Esophagus muscularis mucosa (tissue), 4 donors: ENCODE measurements at regions not wholly inside any gene's neighbourhood (a gene's known extent, or its start where the extent isn't known, plus 50 kb on each side); places are given as distances from the start of the nearest gene placed in this dataset.
A peak's percentile ranks its signal among the peaks of the same experiment; 100 is the strongest.

Experiments
- DNase-seq: peaks from one replicate; pipeline ENCODE4 v3.0.0-alpha.2; 2017; ENCODE audit errors: extremely low spot score
- H3K27ac ChIP-seq, 4 donors: fragments of 200-600 bp; sonication (generic); replicated peaks in 1 of 4; 1 replicate in 3 of 4; 2 replicates in 1 of 4; pipeline ENCODE4 v1.5.1; 2016 to 2019; ENCODE audit warnings: mild to moderate bottlenecking in 1 of 4
- H3K27me3 ChIP-seq, 4 donors: fragments of 200-600 bp; sonication (generic); one replicate each; pipeline versions ENCODE4 v1.5.1 to v1.6.0; 2016 to 2019
- H3K36me3 ChIP-seq, 4 donors: fragments of 200-600 bp; sonication (generic); one replicate each; pipeline ENCODE4 v1.5.1; 2016 to 2019
- H3K4me1 ChIP-seq, 4 donors: fragments of 200-600 bp; sonication (generic); one replicate each; pipeline ENCODE4 v1.5.1; 2016 to 2019
- H3K4me3 ChIP-seq, 4 donors: fragments of 200-600 bp; sonication (generic); 1 replicate in 2 of 4; 2 replicates in 2 of 4; pipeline ENCODE4 v1.5.1; 2016 to 2019; ENCODE audit warnings: mild to moderate bottlenecking in 4 of 4, moderate library complexity in 1 of 4
- H3K9me3 ChIP-seq, 4 donors: fragments of 200-600 bp; sonication (generic); 1 replicate in 3 of 4; 2 replicates in 1 of 4; pipeline ENCODE4 v1.5.1; 2016 to 2019
- CTCF ChIP-seq, 3 experiments: fragments of 200-600 bp in 2 of 3; fragments of 450-650 bp in 1 of 3; sonication (generic) in 2 of 3; IDR thresholded peaks; one replicate each; pipeline ENCODE4 v1.5.1; 2017 to 2019; ENCODE audit warnings: antibody characterized with exemption in 3 of 3, mild to moderate bottlenecking in 2 of 3, moderate library complexity in 1 of 3
- EP300 ChIP-seq: sonication (generic); formaldehyde crosslinking; IDR thresholded peaks from one replicate; pipeline ENCODE4 v1.6.1; 2017; ENCODE audit warnings: antibody characterized with exemption
- POLR2A ChIP-seq: fragments of 450-650 bp; IDR thresholded peaks from one replicate; pipeline ENCODE4 v1.6.1; 2017; ENCODE audit warnings: antibody characterized with exemption, moderate library complexity, mild to moderate bottlenecking, low read depth
- POLR2AphosphoS5 ChIP-seq, 2 donors: sonication (generic); formaldehyde crosslinking; IDR thresholded peaks; one replicate each; pipeline ENCODE4 v1.6.1; 2017; ENCODE audit warnings: antibody characterized with exemption in 2 of 2
- WGBS: methylation state at CpG from one replicate; pipeline ENCODE4 v1.1.5; 2018; 5-methylcytosine and 5-hydroxymethylcytosine counted together
- intact Hi-C: fragments of 100-400 bp; cut with DNase I; formaldehyde crosslinking; loops from one replicate; pipeline ENCODE4 v1.15.1; 2023

DNA sequence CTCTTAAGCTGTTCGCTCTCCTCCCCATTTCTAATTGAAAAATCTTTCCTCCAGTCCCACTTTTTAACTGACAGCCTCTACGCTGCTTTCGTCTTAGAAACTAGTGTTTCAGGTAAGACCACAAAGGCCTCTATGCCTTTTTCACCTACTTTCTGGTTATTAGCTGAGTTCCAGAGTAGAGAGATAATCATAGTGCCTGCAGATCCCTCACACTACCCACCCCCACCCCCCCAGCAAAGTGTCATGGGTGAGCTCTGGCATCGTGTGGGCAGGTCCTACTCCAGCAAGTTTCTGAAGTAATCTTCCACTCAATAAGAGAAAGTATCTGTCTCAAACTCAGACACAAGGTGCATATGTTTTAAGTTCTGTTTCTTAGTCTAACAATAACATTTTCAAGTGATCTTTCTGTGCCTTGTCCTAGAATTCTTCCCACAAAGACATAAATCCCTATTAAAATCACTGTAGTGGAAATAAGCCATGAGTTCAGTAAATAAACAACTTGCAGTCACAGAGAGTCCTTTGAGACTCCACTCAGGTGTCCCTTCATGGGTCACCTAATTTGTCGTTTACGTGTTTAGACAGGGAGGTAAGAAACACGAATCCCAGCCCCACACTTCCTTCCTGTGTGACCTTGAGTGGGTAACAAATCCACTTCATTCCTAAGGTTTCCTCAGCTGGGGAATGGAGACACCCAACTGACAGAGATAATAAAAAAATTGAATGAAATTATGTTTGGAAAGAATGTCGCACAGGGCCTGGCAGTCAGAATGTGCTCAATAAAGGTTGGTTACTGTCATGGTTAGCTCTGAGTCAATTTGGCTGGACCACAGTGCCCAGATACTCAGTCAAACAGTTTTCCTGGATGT lies 228.9 kb upstream of the CAND1 start:
- peaks cover 0 to 28% (median 20%) of the 10 kb centered on the region in 4 donors for H3K4me1 ChIP-seq
- TF ChIP-seq POLR2AphosphoS5 (IDR thresholded peaks at IDR 0.05), result no peak
- no peak for TF ChIP-seq CTCF (IDR thresholded peaks at IDR 0.05)
- no peak for TF ChIP-seq EP300
- no peak for TF ChIP-seq POLR2A
- no peak for DNase-seq
- H3K27ac ChIP-seq, result peak overlapping the region in 1 of 4 donors; percentile 18
- H3K4me3 ChIP-seq, result no peak overlapping the region
- WGBS, result 60% methylated on average over 8 of the region's 8 CpGs
- intact Hi-C loops, result no loop called here
- no peaks in the 10 kb centered on the region for H3K27me3 ChIP-seq
- no peaks in the 10 kb centered on the region for H3K36me3 ChIP-seq
- H3K9me3 ChIP-seq, result no peaks in the 10 kb centered on the region

DNA sequence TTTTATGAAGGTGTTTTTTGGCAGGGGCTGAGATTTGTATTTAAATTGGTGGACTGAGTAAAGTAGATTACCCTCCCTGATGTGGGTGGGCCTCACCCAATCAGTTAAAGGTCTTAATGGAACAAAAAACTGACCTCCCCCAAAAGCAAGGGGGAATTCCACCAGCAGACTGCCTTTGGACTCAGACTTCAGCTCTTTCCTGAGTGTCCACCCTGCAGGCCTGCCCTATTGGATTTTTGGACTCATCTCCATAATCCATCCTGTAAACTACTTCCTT lies 228.4 kb upstream of the CAND1 start:
- TF ChIP-seq POLR2AphosphoS5 (IDR thresholded peaks at IDR 0.05) (no peak), EP300 (no peak), POLR2A (no peak), CTCF (IDR thresholded peaks at IDR 0.05) (no peak)
- Histone ChIP-seq H3K4me3 (no peak overlapping the region), H3K36me3 (no peaks in the 10 kb centered on the region), H3K9me3 (no peaks in the 10 kb centered on the region), H3K27ac (no peak overlapping the region), H3K4me1 (peaks cover 0 to 26% (median 15%) of the 10 kb centered on the region in 4 donors), H3K27me3 (no peaks in the 10 kb centered on the region)
- no peak for DNase-seq
- intact Hi-C loops, result no loop called here

DNA sequence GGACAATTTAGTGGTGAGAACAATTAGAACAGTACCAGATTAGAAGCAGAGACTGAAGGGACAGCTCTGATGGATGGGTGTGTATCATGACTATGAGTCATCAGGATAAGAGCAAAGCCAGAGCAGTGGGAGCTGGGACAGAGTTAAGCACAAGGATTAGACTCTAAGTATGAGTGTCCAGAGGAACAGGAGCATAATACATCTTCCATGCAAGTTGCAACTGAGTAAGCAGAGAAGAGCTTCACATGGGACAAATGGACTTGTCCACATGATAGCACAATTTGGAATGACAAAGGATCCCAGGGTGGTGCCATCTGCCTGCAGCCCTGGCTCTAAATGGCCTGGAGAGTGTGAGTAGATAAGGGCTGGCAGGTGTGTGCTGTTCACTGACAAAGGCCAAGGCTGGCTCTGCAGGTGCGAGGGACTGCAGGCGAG lies 226.4 kb upstream of the CAND1 start:
- Histone ChIP-seq H3K9me3 (no peaks in the 10 kb centered on the region), H3K4me1 (peaks cover 0 to 26% (median 14%) of the 10 kb centered on the region in 4 donors), H3K27ac (no peak overlapping the region), H3K27me3 (no peaks in the 10 kb centered on the region), H3K36me3 (no peaks in the 10 kb centered on the region), H3K4me3 (no peak overlapping the region)
- DNase-seq, result no peak
- TF ChIP-seq CTCF (IDR thresholded peaks at IDR 0.05), result no peak
- no peak for TF ChIP-seq EP300
- intact Hi-C loops, result no loop called here
- WGBS, result 100% methylated on average over 2 of the region's 2 CpGs

DNA sequence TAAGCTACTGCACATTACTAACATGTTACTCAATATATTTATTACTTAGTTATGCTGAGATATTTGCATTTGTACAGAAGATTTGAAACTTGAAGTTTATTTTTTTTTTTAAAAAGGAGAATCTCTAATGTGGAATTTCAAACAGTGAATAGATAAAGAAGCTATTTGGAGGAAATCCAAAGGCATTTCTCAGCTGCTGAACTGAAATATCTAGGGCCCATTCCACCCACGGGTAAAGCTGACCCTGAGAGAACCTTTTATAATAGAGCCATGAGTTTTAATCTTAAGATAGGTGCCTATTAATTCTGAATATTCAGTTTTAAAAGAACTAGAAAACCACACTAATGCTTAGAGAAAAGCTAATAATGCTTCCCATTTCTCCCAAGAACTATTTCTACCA lies 225.4 kb upstream of the CAND1 start:
- Histone ChIP-seq H3K9me3 (no peaks in the 10 kb centered on the region), H3K27me3 (no peaks in the 10 kb centered on the region), H3K4me1 (peaks cover 0 to 26% (median 14%) of the 10 kb centered on the region in 4 donors), H3K4me3 (no peak overlapping the region), H3K36me3 (no peaks in the 10 kb centered on the region), H3K27ac (no peak overlapping the region)
- TF ChIP-seq POLR2AphosphoS5 (IDR thresholded peaks at IDR 0.05) (no peak), EP300 (no peak), CTCF (IDR thresholded peaks at IDR 0.05) (no peak), POLR2A (no peak)
- DNase-seq, result no peak
- 48% methylated on average over 1 of the region's 1 CpG for WGBS
- intact Hi-C loops, result no loop called here

DNA sequence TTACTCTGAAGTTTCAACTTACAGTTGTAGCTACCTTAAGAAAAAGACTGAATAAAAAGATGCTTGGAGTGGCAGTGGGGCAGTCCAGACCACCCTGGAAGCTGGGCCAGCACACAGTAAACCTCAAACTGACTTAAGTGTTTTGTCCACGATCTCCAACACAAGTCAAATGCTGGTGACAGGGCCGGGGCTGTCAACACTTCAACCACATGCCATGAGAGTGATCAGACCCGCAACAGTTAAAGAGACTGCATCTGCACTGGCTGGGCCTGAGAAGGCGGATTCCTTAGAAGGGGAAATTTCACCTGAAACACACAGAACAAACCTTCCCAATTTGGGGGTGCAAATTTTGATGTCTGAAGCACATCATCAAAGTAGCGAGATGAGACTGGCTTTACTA lies 223.5 kb upstream of the CAND1 start:
- TF ChIP-seq CTCF (IDR thresholded peaks at IDR 0.05) (no peak), EP300 (no peak), POLR2AphosphoS5 (IDR thresholded peaks at IDR 0.05) (no peak), POLR2A (no peak)
- intact Hi-C loops, result no loop called here
- Histone ChIP-seq H3K4me1 (peaks cover 0 to 17% (median 7%) of the 10 kb centered on the region in 4 donors), H3K4me3 (no peak overlapping the region), H3K27ac (no peak overlapping the region), H3K9me3 (no peaks in the 10 kb centered on the region), H3K36me3 (no peaks in the 10 kb centered on the region), H3K27me3 (no peaks in the 10 kb centered on the region)
- WGBS, result 92% methylated on average over 5 of the region's 5 CpGs
- DNase-seq, result no peak
